Keratinocyte (primary cell): ENCODE measurements at regions not wholly inside any gene's neighbourhood (a gene's known extent, or its start where the extent isn't known, plus 50 kb on each side); places are given as distances from the start of the nearest gene placed in this dataset.

Source experiments
- CTCF ChIP-seq, 3 experiments: IDR thresholded peaks in 1 of 3; conservative IDR thresholded peaks in 1 of 3; optimal IDR thresholded peaks in 1 of 3; 2 replicates in 2 of 3; 3 replicates in 1 of 3; pipeline versions ENCODE3 to v1.5.1; 2011; ENCODE audit warnings: low read length in 3 of 3, mild to moderate bottlenecking in 3 of 3, moderate library complexity in 2 of 3, control low read depth in 1 of 3, inconsistent platforms in 1 of 3; ENCODE audit not compliant: insufficient read depth in 2 of 3; ENCODE audit errors: extremely low read depth in 1 of 3
- EZH2 ChIP-seq: IDR thresholded peaks from one replicate; pipeline ENCODE4 v1.6.1; 2012; ENCODE audit warnings: inconsistent platforms, mild to moderate bottlenecking, low read length, moderate library complexity

- TF ChIP-seq EZH2 (no peak), CTCF (optimal IDR thresholded peaks at IDR 0.05 in 1 of 3, IDR thresholded peaks at IDR 0.05 in 1 of 3, conservative IDR thresholded peaks at IDR 0.05 in 1 of 3; ENCODE audit: extremely low read depth in 1 of 3, insufficient read depth in 2 of 3, low read length in 3 of 3) (no peak)
Observed at GRCh38 chr3:72678380-72678779, 169.9 kb downstream of the SHQ1 start.
